Kidney (tissue), 13 donors: ENCODE measurements at regions not wholly inside any gene's neighbourhood (a gene's known extent, or its start where the extent isn't known, plus 50 kb on each side); places are given as distances from the start of the nearest gene placed in this dataset.

Experiments
- DNase-seq, 5 donors: peaks; one replicate each; pipeline ENCODE4 v3.0.0-alpha.2; 2013 to 2020
- FAIRE-seq: peaks from 2 replicates; lab custom pipeline; 2012; peaks lifted over from hg19 to GRCh38; lab: Jason Lieb, UNC
- H3K27ac ChIP-seq, 2 donors: one replicate each; pipeline ENCODE4 v1.7.0; 2013; ENCODE audit warnings: low read depth in 2 of 2, low read length in 2 of 2, inconsistent platforms in 1 of 2
- H3K27me3 ChIP-seq: one replicate; pipeline ENCODE4 v1.7.1; 2013; ENCODE audit warnings: low read length, inconsistent platforms; ENCODE audit not compliant: control insufficient read depth, insufficient read depth
- H3K36me3 ChIP-seq, 3 donors: one replicate each; pipeline versions ENCODE4 v1.7.0 to v1.7.1; 2013; ENCODE audit warnings: low read length in 3 of 3, control low read depth in 1 of 3, inconsistent platforms in 1 of 3; ENCODE audit not compliant: insufficient read depth in 3 of 3, control insufficient read depth in 2 of 3
- H3K4me1 ChIP-seq, 3 donors: one replicate each; pipeline versions ENCODE4 v1.7.0 to v1.7.1; 2013; ENCODE audit warnings: low read length in 3 of 3, inconsistent platforms in 1 of 3, low read depth in 1 of 3; ENCODE audit not compliant: control insufficient read depth in 2 of 3, insufficient read depth in 2 of 3
- H3K4me3 ChIP-seq, 3 donors: one replicate each; pipeline versions ENCODE4 v1.7.0 to v1.8.1; 2013; ENCODE audit warnings: low read length in 3 of 3, control low read depth in 1 of 3, inconsistent platforms in 1 of 3
- H3K9ac ChIP-seq, 3 donors: one replicate each; pipeline versions ENCODE4 v1.7.0 to v1.7.1; 2013; ENCODE audit warnings: low read length in 3 of 3, control low read depth in 1 of 3, inconsistent platforms in 1 of 3
- H3K9me3 ChIP-seq, 3 donors: one replicate each; pipeline versions ENCODE4 v1.7.0 to v1.7.1; 2013; ENCODE audit warnings: low read length in 3 of 3, control low read depth in 1 of 3, inconsistent platforms in 1 of 3; ENCODE audit not compliant: control insufficient read depth in 2 of 3, insufficient read depth in 1 of 3
- intact Hi-C: fragments of 100-400 bp; cut with DNase I; formaldehyde crosslinking; loops from one replicate; pipeline ENCODE4 v1.11.1; 2022
- TF ChIP-seq, protein P1 (sequence below): IDR thresholded peaks from 3 replicates; pipeline ENCODE4 v1.5.1; 2012; ENCODE audit warnings: mild to moderate bottlenecking, moderate library complexity, borderline replicate concordance; ENCODE audit not compliant: insufficient read depth; ENCODE audit errors: extremely low read depth
- donor health status: control.
- donor health status: control.
- donor health status: control.
- donor health status: control.
- donor health status: control.
- donor health status: DM: yes; HTN: yes; CAD: no.
- donor health status: Normal renal cell carcinoma (clear cell type).

DNA sequence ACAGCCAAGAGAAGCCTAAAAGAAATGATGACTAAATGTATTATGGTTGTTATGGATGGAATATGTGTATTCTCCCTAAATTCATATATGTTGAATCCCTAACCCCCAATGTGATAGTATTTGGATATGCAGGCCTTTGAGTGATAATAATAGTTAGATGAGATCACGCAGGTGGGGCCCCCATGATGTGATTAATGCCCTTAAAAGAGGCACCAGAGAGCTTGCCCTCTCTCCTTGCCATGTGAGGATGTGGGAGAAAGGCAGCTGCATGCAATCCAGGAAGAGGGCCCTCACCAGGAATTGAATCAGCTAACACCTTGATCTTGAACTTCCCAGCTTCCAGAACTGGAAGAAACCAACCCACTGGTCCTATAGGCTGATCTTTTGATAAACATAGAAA lies 190.6 kb upstream of the TCF21 start:
- H3K4me3 ChIP-seq, result no peak overlapping the region
- DNase-seq (no peak), FAIRE-seq (no peak)
- H3K36me3 ChIP-seq, result no peaks in the 10 kb centered on the region
- intact Hi-C loops, result no loop called here
- H3K9ac ChIP-seq, result no peak overlapping the region
- H3K9me3 ChIP-seq, result peaks cover 0 to 2% (median 0%) of the 10 kb centered on the region in 3 donors
- H3K27ac ChIP-seq, result no peak overlapping the region
- TF ChIP-seq, protein P1, sequence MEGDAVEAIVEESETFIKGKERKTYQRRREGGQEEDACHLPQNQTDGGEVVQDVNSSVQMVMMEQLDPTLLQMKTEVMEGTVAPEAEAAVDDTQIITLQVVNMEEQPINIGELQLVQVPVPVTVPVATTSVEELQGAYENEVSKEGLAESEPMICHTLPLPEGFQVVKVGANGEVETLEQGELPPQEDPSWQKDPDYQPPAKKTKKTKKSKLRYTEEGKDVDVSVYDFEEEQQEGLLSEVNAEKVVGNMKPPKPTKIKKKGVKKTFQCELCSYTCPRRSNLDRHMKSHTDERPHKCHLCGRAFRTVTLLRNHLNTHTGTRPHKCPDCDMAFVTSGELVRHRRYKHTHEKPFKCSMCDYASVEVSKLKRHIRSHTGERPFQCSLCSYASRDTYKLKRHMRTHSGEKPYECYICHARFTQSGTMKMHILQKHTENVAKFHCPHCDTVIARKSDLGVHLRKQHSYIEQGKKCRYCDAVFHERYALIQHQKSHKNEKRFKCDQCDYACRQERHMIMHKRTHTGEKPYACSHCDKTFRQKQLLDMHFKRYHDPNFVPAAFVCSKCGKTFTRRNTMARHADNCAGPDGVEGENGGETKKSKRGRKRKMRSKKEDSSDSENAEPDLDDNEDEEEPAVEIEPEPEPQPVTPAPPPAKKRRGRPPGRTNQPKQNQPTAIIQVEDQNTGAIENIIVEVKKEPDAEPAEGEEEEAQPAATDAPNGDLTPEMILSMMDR, result no peak
- no peaks in the 10 kb centered on the region for H3K27me3 ChIP-seq
- no peaks in the 10 kb centered on the region for H3K4me1 ChIP-seq

DNA sequence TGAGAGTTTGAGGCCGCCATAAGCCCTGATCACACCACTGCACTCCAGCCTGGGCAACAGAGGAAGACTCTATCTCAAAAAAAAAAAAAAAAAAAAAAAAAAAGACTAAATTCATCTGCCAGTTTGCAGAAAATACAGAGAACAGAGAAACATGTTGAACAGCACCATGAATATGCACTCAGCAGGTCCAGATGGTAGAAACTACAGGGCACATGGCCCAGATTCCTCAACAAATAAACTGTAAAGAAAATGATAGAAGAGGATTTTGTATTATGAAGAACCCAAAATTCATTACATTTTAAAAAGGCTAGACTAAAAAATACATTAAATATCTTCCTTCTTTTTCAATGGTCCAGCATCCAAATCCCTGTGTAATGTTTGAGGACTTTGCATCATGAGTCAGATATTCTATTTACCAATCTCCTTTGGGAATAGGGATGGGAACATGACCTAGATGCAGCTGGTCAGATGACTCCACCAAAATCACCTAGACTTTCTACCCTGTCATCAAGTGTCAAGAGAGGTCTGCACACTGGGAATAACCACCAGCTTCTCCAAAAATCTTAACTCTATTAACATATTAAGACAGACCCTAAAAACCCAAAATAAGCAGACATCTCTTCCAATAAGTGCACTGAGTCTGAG lies 189.1 kb upstream of the TCF21 start:
- H3K4me3 ChIP-seq, result no peak overlapping the region
- peaks cover 0 to 2% (median 0%) of the 10 kb centered on the region in 3 donors for H3K9me3 ChIP-seq
- TF ChIP-seq, protein P1, result no peak
- H3K27me3 ChIP-seq, result no peaks in the 10 kb centered on the region
- FAIRE-seq (no peak), DNase-seq (no peak)
- no peaks in the 10 kb centered on the region for H3K4me1 ChIP-seq
- H3K9ac ChIP-seq, result no peak overlapping the region
- H3K36me3 ChIP-seq, result no peaks in the 10 kb centered on the region
- no peak overlapping the region for H3K27ac ChIP-seq
- intact Hi-C loops, result no loop called here

DNA sequence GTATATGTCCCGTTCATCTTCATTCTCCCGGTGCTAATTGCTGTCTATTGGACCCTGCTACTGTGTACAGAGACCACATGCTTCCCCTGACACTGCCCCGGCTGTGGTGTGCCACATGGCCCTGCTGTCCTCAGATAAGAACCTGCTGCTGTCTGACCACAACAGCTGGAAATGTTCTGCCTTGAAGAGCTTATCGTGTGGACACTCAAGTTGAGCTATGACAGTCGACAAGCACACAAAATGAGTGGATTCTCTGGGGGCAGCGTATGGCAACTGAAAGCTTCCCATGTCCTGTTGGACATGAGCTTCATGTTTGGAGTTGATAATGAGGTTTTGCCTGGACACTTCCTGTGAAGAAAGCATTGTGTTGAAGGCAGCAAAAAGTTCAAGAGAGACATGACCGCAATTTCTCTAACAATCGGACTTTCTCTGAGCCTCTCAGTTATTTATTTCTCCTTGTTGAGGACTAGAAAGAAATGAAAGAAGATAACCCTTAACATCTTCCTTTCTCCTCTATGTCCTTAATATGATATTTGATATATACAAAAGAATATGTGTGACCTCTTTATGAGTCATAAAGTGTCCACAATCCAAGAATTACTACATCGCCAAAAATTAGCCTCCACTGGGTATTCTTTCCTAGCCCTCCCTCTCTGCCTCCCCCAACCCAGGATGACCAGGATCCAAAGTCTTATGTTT lies 187.1 kb upstream of the TCF21 start:
- Histone ChIP-seq H3K36me3 (no peaks in the 10 kb centered on the region), H3K4me1 (no peaks in the 10 kb centered on the region), H3K27ac (no peak overlapping the region), H3K27me3 (no peaks in the 10 kb centered on the region), H3K9me3 (no peaks in the 10 kb centered on the region), H3K4me3 (no peak overlapping the region), H3K9ac (no peak overlapping the region)
- FAIRE-seq, result no peak
- TF ChIP-seq, protein P1, result no peak
- DNase-seq, result peak; percentile 70 to 93 (median 81)
- intact Hi-C loops, result no loop called here
